ENCODE measurements at regions not wholly inside any gene's neighbourhood (a gene's known extent, or its start where the extent isn't known, plus 50 kb on each side); places are given as distances from the start of the nearest gene placed in this dataset.

DNA sequence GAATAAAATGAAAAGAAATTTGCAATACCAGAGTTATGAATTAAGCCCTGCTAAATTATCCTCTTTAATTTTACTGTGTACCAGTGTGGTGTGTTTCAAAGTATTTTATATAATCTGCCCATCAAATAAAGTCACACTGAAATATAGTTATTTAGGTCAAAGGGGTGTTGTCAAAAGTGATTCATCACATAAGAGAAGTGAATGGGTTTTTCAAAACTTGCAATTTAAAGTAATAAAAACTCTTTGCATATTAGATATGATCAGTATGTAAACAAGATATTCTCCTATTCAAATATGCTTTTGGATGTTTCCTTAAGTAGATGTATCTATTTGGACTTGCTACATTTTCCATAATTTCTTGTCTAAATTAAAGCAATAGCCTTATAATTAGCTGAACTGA, 1183.0 kb upstream of the CDH18 start:
- no peak overlapping the region for H3K27ac ChIP-seq
- TF ChIP-seq ZFX (IDR thresholded peaks at IDR 0.05; ENCODE audit: borderline replicate concordance) (no peak), CTCF (IDR thresholded peaks at IDR 0.05) (no peak)

- no peak for TF ChIP-seq CTCF (IDR thresholded peaks at IDR 0.05)
- TF ChIP-seq ZFX (IDR thresholded peaks at IDR 0.05; ENCODE audit: borderline replicate concordance) = no peak
- no peak overlapping the region for H3K27ac ChIP-seq
These were observed 1180.6 kb upstream of the CDH18 start for GRCh38 chr5:21168557-21168956.

DNA sequence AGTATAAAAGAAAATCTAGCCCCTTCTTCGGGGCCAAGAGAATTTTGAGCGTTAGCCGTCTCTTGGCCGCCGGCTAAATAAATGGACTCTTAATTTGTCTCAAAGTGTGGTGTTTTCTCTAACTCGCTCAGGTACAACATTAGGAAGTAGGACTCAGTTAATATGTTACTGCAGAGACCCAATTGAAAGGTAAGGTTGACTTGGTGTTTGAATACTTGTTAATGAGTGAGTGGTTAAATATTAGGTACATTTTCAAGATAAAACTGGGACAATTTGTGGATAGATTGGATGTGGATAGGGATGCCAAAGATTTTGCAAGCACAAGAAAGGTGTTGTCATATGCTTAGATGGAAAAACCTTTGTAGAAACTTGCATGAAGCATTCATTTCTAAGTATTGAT, 1177.3 kb upstream of the CDH18 start:
- TF ChIP-seq CTCF (IDR thresholded peaks at IDR 0.05) (no peak), ZFX (IDR thresholded peaks at IDR 0.05; ENCODE audit: borderline replicate concordance) (no peak)
- H3K27ac ChIP-seq = no peak overlapping the region

DNA sequence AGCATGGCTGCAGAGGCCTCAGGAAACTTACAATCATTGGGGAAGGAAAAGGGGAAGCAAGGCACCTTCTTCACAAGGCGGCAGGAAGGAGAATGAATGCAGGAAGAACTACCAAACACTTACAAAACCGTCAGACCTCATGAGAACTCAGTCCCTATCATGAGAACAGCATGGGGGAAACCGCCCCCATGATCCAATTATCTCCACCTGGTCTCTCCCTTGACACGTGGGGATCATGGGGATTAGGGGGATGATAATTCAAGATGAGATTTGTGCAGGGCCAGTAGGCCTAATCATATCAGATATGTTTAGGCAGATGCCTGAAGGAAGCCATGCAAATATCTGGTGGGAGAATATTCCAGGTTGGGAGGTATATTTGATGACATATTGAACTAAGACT, 1176.4 kb upstream of the CDH18 start:
- TF ChIP-seq ZFX (IDR thresholded peaks at IDR 0.05; ENCODE audit: borderline replicate concordance) = no peak
- TF ChIP-seq CTCF (IDR thresholded peaks at IDR 0.05) = no peak
- no peak overlapping the region for H3K27ac ChIP-seq

DNA sequence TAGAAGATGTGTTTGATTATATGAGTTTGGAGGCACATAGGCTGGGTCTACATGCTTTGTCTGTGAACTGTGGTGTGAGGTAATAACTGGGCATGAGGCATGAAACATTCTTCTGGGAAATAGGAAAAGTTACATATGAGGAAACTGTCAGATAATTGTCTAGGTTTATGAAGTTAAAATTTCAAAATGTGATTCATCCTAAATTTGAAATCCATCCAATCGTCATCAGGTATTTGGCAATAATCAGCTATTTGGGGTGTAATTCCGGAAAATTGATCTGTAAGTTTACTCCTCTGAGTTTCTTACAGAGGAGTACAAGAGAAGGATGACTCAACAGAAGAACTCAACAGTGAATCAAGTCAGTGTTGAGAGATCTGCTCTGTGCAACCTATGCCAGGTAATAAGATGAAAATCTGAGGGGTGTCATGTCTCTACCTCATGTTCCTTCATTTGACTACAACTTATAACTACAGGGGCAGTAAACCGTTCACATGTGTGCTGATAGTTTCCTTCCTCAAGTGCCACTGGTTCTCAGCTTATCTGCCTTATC, 1171.6 kb upstream of the CDH18 start:
- no peak for TF ChIP-seq ZFX (IDR thresholded peaks at IDR 0.05; ENCODE audit: borderline replicate concordance)
- no peak for TF ChIP-seq CTCF (IDR thresholded peaks at IDR 0.05)
- H3K27ac ChIP-seq = no peak overlapping the region

DNA sequence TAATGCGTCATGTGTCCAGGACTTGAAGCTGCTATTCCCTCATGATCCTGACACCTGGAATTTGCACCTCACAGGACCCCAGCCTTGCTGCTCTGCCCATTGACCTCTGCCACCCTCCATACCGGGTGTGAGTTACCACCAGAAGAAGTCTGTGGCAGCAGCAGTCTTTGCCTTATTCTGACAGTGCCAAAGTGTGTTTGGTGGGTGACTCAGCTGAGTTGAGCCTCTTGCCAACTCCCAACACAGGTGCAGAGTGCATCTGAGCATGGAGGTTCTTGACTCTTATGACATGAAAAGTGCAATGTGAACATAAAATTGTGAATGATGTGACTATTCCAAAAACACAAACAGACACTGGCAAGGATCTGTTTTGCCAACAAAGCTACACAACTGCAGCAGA, 1166.5 kb upstream of the CDH18 start:
- TF ChIP-seq ZFX (IDR thresholded peaks at IDR 0.05; ENCODE audit: borderline replicate concordance) = no peak
- no peak for TF ChIP-seq CTCF (IDR thresholded peaks at IDR 0.05)
- H3K27ac ChIP-seq = no peak overlapping the region

DNA sequence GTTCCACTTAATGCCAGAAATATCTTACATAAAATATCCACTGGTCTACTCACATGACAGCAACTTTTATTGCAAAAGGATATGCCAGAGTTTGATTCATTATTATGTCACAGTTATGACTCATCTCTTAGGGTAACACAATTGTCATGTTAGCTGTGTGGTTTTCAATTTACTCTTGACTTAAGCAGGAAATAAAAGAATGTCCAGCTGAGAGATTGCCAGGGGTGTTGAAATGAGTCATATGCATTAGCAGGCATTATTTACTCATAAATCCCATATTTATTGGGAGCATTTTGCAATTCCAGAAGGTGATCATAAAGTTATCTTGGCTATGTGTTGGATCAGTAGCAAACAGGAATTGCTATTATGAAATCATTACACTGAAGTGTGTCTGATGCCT, 1164.6 kb upstream of the CDH18 start:
- TF ChIP-seq CTCF (IDR thresholded peaks at IDR 0.05) (no peak), ZFX (IDR thresholded peaks at IDR 0.05; ENCODE audit: borderline replicate concordance) (no peak)
- H3K27ac ChIP-seq = no peak overlapping the region
